ENCODE measurements at regions not wholly inside any gene's neighbourhood (a gene's known extent, or its start where the extent isn't known, plus 50 kb on each side); places are given as distances from the start of the nearest gene placed in this dataset.

GRCh38 chr20:40890181-40890580 lies 138.4 kb upstream of the TOP1 start:
- no peak for DNase-seq (ENCODE audit: low spot score)
- no peak for TF ChIP-seq CTCF (IDR thresholded peaks at IDR 0.05; ENCODE audit: extremely low read depth, insufficient read depth, missing control alignments)
- in situ Hi-C loops (cut with MboI; ENCODE audit: low pct_unique_long_range_greater_than_20kb, low sequenced_read_pairs, unreplicated experiment), result no loop called here

DNA sequence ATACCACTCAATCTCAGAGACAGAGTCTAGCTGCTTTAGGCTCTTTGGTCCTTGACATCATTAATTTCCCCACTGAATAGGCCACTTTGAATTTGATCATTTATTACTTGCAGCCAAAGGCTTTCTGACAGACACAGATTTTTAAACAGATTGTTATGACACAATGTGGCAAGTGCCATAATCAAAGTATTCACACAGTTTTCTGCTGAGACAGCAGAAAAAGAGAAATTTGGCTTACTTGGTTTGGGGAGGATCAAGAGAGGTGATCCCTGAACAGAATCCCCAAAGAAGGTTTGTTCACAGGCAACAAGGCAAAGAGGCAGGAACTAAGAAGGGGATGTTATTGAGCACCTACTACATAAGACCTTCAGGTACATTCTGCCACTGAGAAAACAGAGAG lies 138.0 kb upstream of the TOP1 start:
- in situ Hi-C loops (cut with MboI; ENCODE audit: low pct_unique_long_range_greater_than_20kb, low sequenced_read_pairs, unreplicated experiment), result no loop called here
- DNase-seq (ENCODE audit: low spot score), result no peak
- TF ChIP-seq CTCF (IDR thresholded peaks at IDR 0.05; ENCODE audit: extremely low read depth, insufficient read depth, missing control alignments), result no peak

DNA sequence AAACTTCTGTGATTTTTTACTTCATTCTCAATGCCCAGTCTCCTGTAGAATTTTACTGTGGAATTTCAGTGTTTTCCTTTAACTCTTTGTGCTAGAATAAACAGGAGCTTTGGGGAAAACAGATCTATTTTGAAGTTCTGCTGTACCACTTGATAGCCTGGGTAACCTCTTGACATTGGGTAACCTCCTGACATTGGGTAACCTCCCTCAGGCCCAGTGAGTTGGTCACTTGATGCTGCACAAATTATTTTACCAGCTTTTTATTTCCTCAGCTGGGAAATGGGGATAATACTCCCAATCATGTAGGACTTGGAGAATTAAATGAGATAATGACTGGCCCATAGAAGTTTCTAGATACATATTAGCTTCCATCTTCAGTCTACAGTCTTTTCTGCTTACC lies 137.3 kb upstream of the TOP1 start:
- TF ChIP-seq CTCF (IDR thresholded peaks at IDR 0.05; ENCODE audit: extremely low read depth, insufficient read depth, missing control alignments), result no peak
- DNase-seq (ENCODE audit: low spot score), result no peak
- in situ Hi-C loops (cut with MboI; ENCODE audit: low pct_unique_long_range_greater_than_20kb, low sequenced_read_pairs, unreplicated experiment), result no loop called here

DNA sequence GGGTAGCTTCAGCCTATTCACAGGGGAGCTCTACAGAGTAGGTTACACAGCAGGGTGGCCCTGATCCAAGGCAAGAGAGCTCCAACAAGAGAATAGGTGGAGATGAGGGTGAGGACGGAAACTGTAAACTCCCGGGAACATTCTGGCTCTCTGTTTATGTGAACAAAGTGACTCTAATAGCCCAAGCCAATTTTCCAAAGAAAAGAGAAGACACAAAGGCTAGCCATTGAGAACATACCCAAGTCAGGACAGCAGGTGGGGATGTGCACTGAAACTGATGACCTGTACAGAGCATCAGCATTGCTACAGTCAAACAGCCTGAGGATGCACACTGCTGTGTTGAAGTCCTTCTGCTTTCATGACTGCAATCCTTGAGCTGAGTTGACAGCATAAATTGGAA lies 136.0 kb upstream of the TOP1 start:
- DNase-seq (ENCODE audit: low spot score), result no peak
- in situ Hi-C loops (cut with MboI; ENCODE audit: low pct_unique_long_range_greater_than_20kb, low sequenced_read_pairs, unreplicated experiment), result no loop called here
- TF ChIP-seq CTCF (IDR thresholded peaks at IDR 0.05; ENCODE audit: extremely low read depth, insufficient read depth, missing control alignments), result no peak

DNA sequence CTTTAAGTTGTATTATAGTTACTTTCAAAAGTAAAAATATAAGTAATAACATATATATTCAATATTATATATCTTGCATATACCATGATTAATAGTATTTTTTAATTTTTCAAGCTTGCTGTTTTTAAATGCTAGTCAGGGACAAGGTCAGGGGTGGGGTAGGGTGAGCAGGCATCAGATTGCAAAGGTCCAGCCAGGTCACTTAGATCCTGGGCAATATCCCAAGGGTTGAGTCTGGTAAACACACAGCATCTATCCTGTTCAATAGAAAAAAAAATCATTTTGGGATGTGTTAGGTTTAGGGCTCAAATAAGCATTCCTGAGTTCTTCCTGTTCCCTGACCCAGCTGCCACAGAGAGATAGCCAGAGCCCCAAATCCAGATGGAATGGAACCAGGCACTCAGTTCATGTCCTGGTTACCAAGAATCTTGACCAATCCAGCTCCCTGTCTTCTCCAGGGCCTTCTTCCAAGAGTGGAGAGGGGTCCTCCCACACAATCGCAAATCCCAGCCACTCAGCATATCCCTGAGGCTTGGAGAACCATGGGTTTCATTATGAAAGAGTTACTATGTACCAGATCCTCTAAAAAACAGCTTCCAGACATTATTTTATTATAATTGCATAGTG lies 134.9 kb upstream of the TOP1 start:
- no peak for TF ChIP-seq CTCF (IDR thresholded peaks at IDR 0.05; ENCODE audit: extremely low read depth, insufficient read depth, missing control alignments)
- in situ Hi-C loops (cut with MboI; ENCODE audit: low pct_unique_long_range_greater_than_20kb, low sequenced_read_pairs, unreplicated experiment), result no loop called here
- no peak for DNase-seq (ENCODE audit: low spot score)

DNA sequence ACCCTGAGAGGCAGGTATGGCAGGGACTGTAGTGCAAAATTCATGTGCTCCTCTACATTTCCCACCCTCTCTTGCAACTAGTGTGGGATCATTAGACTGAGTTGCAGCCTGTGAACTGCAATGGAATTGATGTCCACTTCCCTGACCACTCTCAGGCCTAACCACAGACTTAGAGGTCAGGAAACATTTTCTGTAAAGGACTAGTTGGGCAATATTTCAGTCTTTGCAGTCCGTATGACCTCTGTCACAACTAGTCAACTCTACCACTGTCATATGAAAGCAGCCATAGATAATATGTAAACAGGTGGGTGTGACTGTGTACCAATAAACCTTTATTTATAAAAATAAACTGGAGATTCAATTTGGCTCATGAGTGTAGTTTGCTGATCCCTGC lies 134.4 kb upstream of the TOP1 start:
- DNase-seq (ENCODE audit: low spot score), result no peak
- in situ Hi-C loops (cut with MboI; ENCODE audit: low pct_unique_long_range_greater_than_20kb, low sequenced_read_pairs, unreplicated experiment), result no loop called here

More for the DNA sequence above, 134.4 kb upstream of the TOP1 start:
- TF ChIP-seq CTCF (IDR thresholded peaks at IDR 0.05; ENCODE audit: extremely low read depth, insufficient read depth, missing control alignments), result no peak
